ENCODE measurements at regions not wholly inside any gene's neighbourhood (a gene's known extent, or its start where the extent isn't known, plus 50 kb on each side); places are given as distances from the start of the nearest gene placed in this dataset.

GRCh38 chr12:124437617-124438436 lies 129.6 kb downstream of the NCOR2 start:
- DNase-seq (ENCODE audit: low read depth in 2 of 2) = no peak
- no peak for TF ChIP-seq CTCF (IDR thresholded peaks at IDR 0.05; ENCODE audit: low read depth, low read length)
- H3K4me3 ChIP-seq (replicated peaks in 1 of 2; ENCODE audit: low read depth in 2 of 2, low read length in 2 of 2) = no peak overlapping the region

- no peak overlapping the region for H3K4me3 ChIP-seq (replicated peaks in 1 of 2; ENCODE audit: low read depth in 2 of 2, low read length in 2 of 2)
- DNase-seq (ENCODE audit: low read depth in 2 of 2) = no peak
- no peak for TF ChIP-seq CTCF (IDR thresholded peaks at IDR 0.05; ENCODE audit: low read depth, low read length)
Measured at GRCh38 chr12:124437121-124437520, 130.3 kb downstream of the NCOR2 start.

- DNase-seq (ENCODE audit: low read depth in 2 of 2) = no peak
- H3K4me3 ChIP-seq (replicated peaks in 1 of 2; ENCODE audit: low read depth in 2 of 2, low read length in 2 of 2) = no peak overlapping the region
- TF ChIP-seq CTCF (IDR thresholded peaks at IDR 0.05; ENCODE audit: low read depth, low read length) = no peak
Measured at GRCh38 chr12:124436366-124436765, 131.0 kb downstream of the NCOR2 start.

- no peak for DNase-seq (ENCODE audit: low read depth in 2 of 2)
- no peak overlapping the region for H3K4me3 ChIP-seq (replicated peaks in 1 of 2; ENCODE audit: low read depth in 2 of 2, low read length in 2 of 2)
- TF ChIP-seq CTCF (IDR thresholded peaks at IDR 0.05; ENCODE audit: low read depth, low read length) = no peak
Measured at GRCh38 chr12:124435806-124436345, 131.5 kb downstream of the NCOR2 start.

GRCh38 chr12:124434951-124435805 lies 132.2 kb downstream of the NCOR2 start:
- TF ChIP-seq CTCF (IDR thresholded peaks at IDR 0.05; ENCODE audit: low read depth, low read length) = no peak
- DNase-seq (ENCODE audit: low read depth in 2 of 2) = no peak
- no peak overlapping the region for H3K4me3 ChIP-seq (replicated peaks in 1 of 2; ENCODE audit: low read depth in 2 of 2, low read length in 2 of 2)

GRCh38 chr12:124434354-124434753 lies 133.1 kb downstream of the NCOR2 start:
- no peak overlapping the region for H3K4me3 ChIP-seq (replicated peaks in 1 of 2; ENCODE audit: low read depth in 2 of 2, low read length in 2 of 2)
- TF ChIP-seq CTCF (IDR thresholded peaks at IDR 0.05; ENCODE audit: low read depth, low read length) = no peak
- no peak for DNase-seq (ENCODE audit: low read depth in 2 of 2)
